HG03135 (cell line): ENCODE measurements at regions not wholly inside any gene's neighbourhood (a gene's known extent, or its start where the extent isn't known, plus 50 kb on each side); places are given as distances from the start of the nearest gene placed in this dataset.
"Not testable (repeated sequence)": the region's sequence is repeated elsewhere in the genome, so short reads cannot be mapped to it uniquely, and the experiment has no call there.

Source experiments
- ATAC-seq: cut with Tn5 transposase; IDR thresholded peaks from one replicate; pipeline ENCODE4 v1.9.1; 2021; ENCODE audit warnings: mild to moderate bottlenecking, moderate library complexity; ENCODE audit not compliant: unreplicated experiment

GRCh38 chr11:122404571-122404970 is 251.0 kb upstream of the UBASH3B start:
- ATAC-seq = no peak

DNA sequence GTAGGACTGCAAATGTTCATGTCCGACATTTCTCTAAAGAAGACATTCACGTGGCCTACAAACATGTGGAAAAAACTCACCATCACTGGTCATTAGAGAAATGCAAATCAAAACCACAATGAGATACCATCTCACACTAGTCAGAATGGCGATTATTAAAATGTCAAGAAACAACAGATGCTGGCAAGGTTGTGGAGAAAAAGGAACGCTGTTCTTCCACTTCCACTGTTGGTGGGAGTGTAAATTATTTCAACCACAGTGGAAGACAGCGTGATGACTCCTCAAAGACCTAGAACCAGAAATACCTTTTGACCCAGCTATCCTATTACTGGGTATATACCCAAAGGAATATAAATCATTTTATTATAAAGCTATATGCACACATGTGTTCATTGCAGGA is 253.9 kb upstream of the UBASH3B start:
- not testable (repeated sequence) for ATAC-seq

DNA sequence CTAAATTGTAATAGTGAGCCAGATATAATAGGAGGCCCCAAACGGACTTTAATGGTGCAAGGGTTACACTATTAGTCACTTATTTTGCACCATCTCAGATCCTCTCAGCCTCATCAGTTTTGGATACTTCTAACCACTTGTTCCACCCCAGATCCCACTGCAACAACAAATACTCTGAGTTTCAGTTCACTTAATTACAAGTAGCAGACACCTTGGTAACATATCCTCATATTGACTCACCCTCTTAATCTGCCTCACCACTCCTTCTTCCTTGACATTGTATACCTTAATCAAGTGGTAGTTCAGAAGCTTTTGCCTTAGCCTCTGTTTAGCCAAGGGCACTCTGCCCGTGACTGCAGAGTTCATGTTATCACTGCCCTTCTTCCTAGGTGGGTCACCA is 256.1 kb upstream of the UBASH3B start:
- peak; percentile 62 for ATAC-seq

DNA sequence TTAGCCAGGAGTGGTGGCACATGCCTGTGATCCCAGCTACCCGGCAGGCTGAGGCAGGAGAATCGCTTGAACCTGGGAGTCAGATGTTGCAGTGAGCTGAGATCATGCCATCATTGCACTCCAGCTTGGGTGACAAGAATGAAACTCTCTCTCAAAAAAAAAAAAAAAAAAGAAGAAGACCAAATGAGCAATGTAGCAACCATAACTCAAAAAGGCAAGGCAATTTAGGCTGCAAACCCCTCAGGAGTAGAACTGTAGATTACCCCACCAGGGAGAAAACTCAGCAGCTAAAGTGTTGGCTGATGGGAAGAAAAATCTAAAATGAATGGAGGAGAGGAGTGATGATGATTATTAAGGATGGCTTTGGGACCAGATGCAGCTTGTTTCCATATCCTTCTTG is 256.7 kb upstream of the UBASH3B start:
- no peak for ATAC-seq

GRCh38 chr11:122398167-122398566 is 257.4 kb upstream of the UBASH3B start:
- no peak for ATAC-seq

DNA sequence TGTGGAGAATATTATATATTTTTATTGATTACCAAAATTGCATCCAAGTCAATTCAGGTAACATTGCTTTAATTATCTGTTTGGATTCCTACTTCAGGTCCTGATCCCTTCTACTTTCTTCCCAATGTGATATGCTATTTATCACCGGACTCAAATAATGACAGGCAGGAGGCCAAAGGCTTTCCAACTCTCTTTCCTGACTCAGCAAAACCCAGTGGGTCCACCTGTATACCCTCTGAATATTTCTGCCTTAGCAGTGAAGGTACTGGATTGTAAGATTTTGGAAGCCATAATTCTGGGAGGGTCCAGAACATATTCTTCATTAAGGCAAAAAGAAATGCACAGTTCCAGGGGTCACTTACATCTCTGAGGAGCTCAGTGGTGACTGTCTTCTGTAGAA is 260.2 kb upstream of the UBASH3B start:
- no peak for ATAC-seq

- no peak for ATAC-seq
Observed at GRCh38 chr11:122394313-122394712, 261.2 kb upstream of the UBASH3B start.

- ATAC-seq = no peak
Observed at GRCh38 chr11:122393209-122393860, 262.2 kb upstream of the UBASH3B start.

GRCh38 chr11:122392508-122392907 is 263.0 kb upstream of the UBASH3B start:
- no peak for ATAC-seq

DNA sequence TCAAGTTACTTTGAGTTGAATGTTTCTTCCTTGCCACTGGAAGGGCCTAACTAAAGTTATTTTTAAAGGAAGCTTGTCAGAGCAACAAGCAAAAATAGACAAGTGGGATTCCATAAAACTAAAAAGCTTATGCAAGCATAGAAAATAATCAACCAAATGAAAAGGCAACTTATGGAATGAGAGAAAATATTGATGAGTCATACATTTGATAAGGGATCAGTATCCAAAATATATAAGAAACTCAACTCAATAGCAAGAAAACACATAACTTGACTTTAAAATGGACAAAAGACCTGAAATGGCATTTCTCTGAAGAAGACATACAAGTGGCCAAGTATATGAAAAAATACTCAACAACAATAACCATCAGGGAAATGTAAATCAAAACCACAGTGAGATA is 264.5 kb upstream of the UBASH3B start:
- ATAC-seq = no peak

DNA sequence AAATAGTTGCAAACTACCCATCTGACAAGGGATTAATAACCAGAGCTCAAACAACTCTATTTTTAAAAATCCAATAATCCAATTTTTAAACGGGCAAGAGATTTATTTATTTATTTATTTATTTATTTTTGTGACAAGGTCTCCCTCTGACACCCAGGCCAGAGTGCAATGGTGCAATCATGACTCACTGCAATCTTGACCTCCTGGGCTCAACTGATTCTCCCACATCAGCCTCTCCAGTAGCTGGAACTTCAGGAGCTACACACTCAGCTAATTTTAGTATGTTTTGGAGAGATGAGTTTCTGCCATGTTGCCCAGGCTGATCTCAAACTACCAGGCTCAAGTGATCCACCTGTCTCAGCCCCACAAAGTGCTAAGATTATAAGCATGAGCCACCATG is 267.2 kb upstream of the BLID start:
- no peak for ATAC-seq

- ATAC-seq = no peak
Observed at GRCh38 chr11:122375687-122376399, 259.8 kb upstream of the BLID start.

GRCh38 chr11:122368796-122369195 is 252.8 kb upstream of the BLID start:
- no peak for ATAC-seq

DNA sequence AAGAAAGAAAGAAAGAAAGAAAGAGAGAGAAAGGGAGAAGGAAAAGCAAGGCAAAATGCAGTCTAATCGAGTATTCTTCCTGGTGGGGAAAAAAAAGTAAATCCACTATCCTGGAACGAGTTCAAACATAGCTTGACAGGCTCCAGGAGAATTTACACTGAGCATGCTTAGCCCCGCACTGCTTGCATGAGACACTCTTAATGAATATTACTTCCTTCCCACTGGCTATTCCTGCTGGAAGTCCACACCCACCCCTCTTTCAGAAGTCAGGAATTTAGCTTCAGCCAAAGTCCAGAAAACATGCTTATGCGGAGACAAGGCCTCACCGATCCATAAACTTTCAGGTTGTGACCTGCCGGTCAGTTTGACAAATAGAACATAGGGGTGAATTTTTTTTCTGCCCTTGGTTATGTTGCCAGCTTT is 251.8 kb upstream of the BLID start:
- no peak for ATAC-seq

DNA sequence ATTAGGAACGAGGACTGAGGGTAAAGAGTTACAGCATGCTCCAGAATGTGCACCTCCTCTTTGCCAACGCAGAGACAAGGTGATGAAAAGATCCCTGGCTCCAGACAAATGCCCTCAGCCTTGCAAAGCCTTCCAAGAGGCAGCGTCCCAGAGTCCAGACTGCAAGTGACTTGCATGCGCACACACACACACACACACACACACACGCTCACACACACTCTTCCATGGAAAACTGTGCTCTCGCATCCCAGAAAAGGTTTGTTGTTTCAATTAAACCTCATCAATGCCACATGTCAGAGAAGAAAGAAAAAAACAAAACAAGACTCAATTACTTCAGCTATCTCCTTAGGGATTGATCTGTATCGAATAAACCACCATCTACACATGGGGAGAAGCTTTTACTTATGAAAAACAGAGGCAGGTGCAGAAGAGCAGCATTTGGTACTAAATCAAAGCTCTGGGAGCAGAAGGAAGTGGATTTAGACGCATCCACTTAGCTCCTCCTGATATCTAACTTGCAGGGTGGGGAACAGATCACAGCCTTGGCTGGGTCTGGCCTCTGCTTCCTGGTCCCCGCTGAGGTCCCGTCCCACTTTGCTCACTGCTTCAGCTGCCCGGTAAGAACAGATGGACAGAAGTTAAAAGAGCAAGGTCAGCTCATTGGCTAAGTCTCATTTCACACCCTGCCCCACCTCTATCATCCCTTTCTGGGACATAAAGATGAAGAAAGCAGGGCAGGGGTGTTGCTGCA is 249.8 kb upstream of the BLID start:
- ATAC-seq = no peak

- no peak for ATAC-seq
Observed at GRCh38 chr11:122363296-122363695, 247.3 kb upstream of the BLID start.

DNA sequence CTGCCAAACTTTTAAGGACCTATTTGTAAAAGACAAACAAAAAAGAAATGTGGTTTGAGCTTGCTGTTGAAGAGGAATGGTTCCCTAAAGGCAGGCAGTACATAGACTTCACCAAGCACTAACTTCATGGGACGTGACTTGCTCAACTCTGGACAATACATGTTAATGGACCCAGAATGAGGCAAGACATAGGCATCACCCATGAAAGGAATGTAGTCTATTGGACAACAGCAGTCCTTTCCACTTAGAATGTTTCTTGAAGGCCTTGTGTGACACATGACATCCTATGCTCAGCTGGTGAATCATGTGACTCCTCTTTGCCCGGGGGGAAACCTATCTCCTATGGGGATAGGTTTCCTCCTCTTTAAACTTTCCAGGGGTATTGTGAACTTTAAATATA is 246.4 kb upstream of the BLID start:
- ATAC-seq = no peak

- no peak for ATAC-seq
Observed at GRCh38 chr11:122360875-122361274, 244.9 kb upstream of the BLID start.

- ATAC-seq = no peak
Observed at GRCh38 chr11:122359081-122359571, 243.1 kb upstream of the BLID start.

- ATAC-seq = no peak
Observed at GRCh38 chr11:122358292-122358691, 242.3 kb upstream of the BLID start.

GRCh38 chr11:122355968-122356367 is 240.0 kb upstream of the BLID start:
- no peak for ATAC-seq
